Endothelial cell of umbilical vein (primary cell): ENCODE measurements at regions not wholly inside any gene's neighbourhood (a gene's known extent, or its start where the extent isn't known, plus 50 kb on each side); places are given as distances from the start of the nearest gene placed in this dataset.

Source experiments
- BruUV-seq: library from RNA; stranded (reverse); fragments of 400-500 nt; replicated peaks from 2 replicates; lab custom pipeline; 2021; lab: Mats Ljungman, UMichigan
- CTCF ChIA-PET: fragments of 300-600, 350-600 bp; sonication (Branson Sonifier 250); formaldehyde crosslinking; loops from one replicate; lab custom pipeline; 2021; ENCODE audit warnings: antibody characterized with exemption, inconsistent platforms; lab: Charles Lee
- POLR2A ChIA-PET: fragments of 300-600, 350-600 bp; sonication (Branson Sonifier 250); formaldehyde crosslinking; loops from one replicate; lab custom pipeline; 2021; ENCODE audit warnings: antibody characterized with exemption, inconsistent platforms; lab: Charles Lee
- DNase-seq: peaks from one replicate; pipeline ENCODE4 v3.0.0-alpha.2; 2011; ENCODE audit warnings: low read depth, low spot score
- FAIRE-seq: peaks from 2 replicates; lab custom pipeline; 2011; peaks lifted over from hg19 to GRCh38; lab: Jason Lieb, UNC
- H2AFZ ChIP-seq: 2 replicates; pipeline ENCODE4 v1.6.0; 2012; ENCODE audit warnings: low read depth, low read length, control low read depth, inconsistent platforms
- H3K27ac ChIP-seq: 2 replicates; pipeline ENCODE4 v1.5.1; 2011; ENCODE audit warnings: low read depth, mild to moderate bottlenecking, control low read depth, low read length, moderate library complexity; ENCODE audit not compliant: insufficient read depth
- H3K27me3 ChIP-seq, 2 experiments: 2 replicates each; pipeline versions ENCODE4 v1.6.0 to v1.6.1; 2011; ENCODE audit warnings: low read length in 2 of 2, mixed read lengths in 1 of 2; ENCODE audit not compliant: control insufficient read depth in 2 of 2, insufficient read depth in 2 of 2
- H3K36me3 ChIP-seq, 2 experiments: 2 replicates in 1 of 2; 3 replicates in 1 of 2; pipeline ENCODE4 v1.5.1; 2011; ENCODE audit warnings: low read length in 2 of 2, mild to moderate bottlenecking in 1 of 2, moderate library complexity in 1 of 2; ENCODE audit not compliant: control insufficient read depth in 2 of 2, insufficient read depth in 2 of 2; ENCODE audit errors: extremely low read depth in 1 of 2
- H3K4me1 ChIP-seq: 3 replicates; pipeline ENCODE4 v1.5.1; 2011; ENCODE audit warnings: mild to moderate bottlenecking, low read length; ENCODE audit not compliant: control insufficient read depth, insufficient read depth; ENCODE audit errors: extremely low read depth
- H3K4me2 ChIP-seq: 2 replicates; pipeline ENCODE4 v1.6.1; 2011; ENCODE audit warnings: low read length, control low read depth, mixed read lengths; ENCODE audit not compliant: insufficient read depth
- H3K4me3 ChIP-seq, 3 experiments: fragments of 200-600 bp in 1 of 3; sonication (generic), shearing (Covaris generic) in 1 of 3; replicated peaks in 1 of 3; 2 replicates each; pipeline ENCODE4 v1.5.1; 2011 to 2016; ENCODE audit warnings: control low read depth in 3 of 3, low read length in 3 of 3, mild to moderate bottlenecking in 2 of 3, inconsistent platforms in 1 of 3, low read depth in 1 of 3, moderate library complexity in 1 of 3; ENCODE audit not compliant: insufficient read depth in 1 of 3
- H3K79me2 ChIP-seq: 2 replicates; pipeline ENCODE4 v1.6.0; 2012; ENCODE audit warnings: low read length, inconsistent platforms; ENCODE audit not compliant: control insufficient read depth, insufficient read depth
- H3K9ac ChIP-seq: replicated peaks from 2 replicates; pipeline ENCODE3; 2011; ENCODE audit warnings: low read length, control low read depth; ENCODE audit not compliant: insufficient read depth; ENCODE audit errors: extremely low read depth
- H3K9me1 ChIP-seq: replicated peaks from 3 replicates; pipeline ENCODE4 v1.6.0; 2011; ENCODE audit warnings: mild to moderate bottlenecking, low read length; ENCODE audit not compliant: control insufficient read depth, insufficient read depth; ENCODE audit errors: extremely low read depth
- H3K9me3 ChIP-seq: replicated peaks from 2 replicates; pipeline ENCODE4 v1.5.1; 2012; ENCODE audit warnings: low read length, inconsistent platforms; ENCODE audit not compliant: control insufficient read depth, insufficient read depth
- H4K20me1 ChIP-seq: replicated peaks from 2 replicates; pipeline ENCODE3; 2011; ENCODE audit warnings: mild to moderate bottlenecking, low read length; ENCODE audit not compliant: control insufficient read depth, insufficient read depth; ENCODE audit errors: extremely low read depth
- CTCF ChIP-seq, 2 donors: IDR thresholded peaks; 1 replicate in 1 of 2; 2 replicates in 1 of 2; pipeline ENCODE4 v1.5.1; 2011; ENCODE audit warnings: low read length in 2 of 2, mild to moderate bottlenecking in 2 of 2, moderate library complexity in 2 of 2, control low read depth in 1 of 2, inconsistent platforms in 1 of 2, low read depth in 1 of 2; ENCODE audit not compliant: insufficient read depth in 1 of 2; ENCODE audit errors: extremely low read depth in 1 of 2
- EZH2 ChIP-seq: IDR thresholded peaks from 2 replicates; pipeline ENCODE4 v1.6.1; 2012; ENCODE audit warnings: borderline replicate concordance, low read depth, mild to moderate bottlenecking, moderate library complexity, low read length, inconsistent platforms; ENCODE audit not compliant: severe bottlenecking
- FOS ChIP-seq: IDR thresholded peaks from 2 replicates; pipeline ENCODE4 v1.6.1; 2011; ENCODE audit warnings: mild to moderate bottlenecking, low read length, moderate library complexity, borderline replicate concordance; ENCODE audit not compliant: insufficient read depth
- GATA2 ChIP-seq: IDR thresholded peaks from 2 replicates; pipeline ENCODE4 v1.7.0; 2011; ENCODE audit warnings: low read depth, mild to moderate bottlenecking, moderate library complexity, mixed read lengths, low read length; ENCODE audit not compliant: insufficient read length, insufficient read depth
- JUN ChIP-seq: IDR thresholded peaks from 2 replicates; pipeline ENCODE4 v1.6.1; 2011; ENCODE audit warnings: borderline replicate concordance, low read depth; ENCODE audit not compliant: insufficient read length, insufficient read depth
- MAX ChIP-seq: IDR thresholded peaks from 2 replicates; pipeline ENCODE4 v1.6.1; 2011; ENCODE audit not compliant: insufficient read depth, insufficient read length
- MYC ChIP-seq: IDR thresholded peaks from one replicate; pipeline ENCODE4 v1.6.1; 2011; ENCODE audit warnings: mild to moderate bottlenecking, low read depth, low read length
- POLR2A ChIP-seq: IDR thresholded peaks from 2 replicates; pipeline ENCODE4 v1.6.1; 2012; ENCODE audit warnings: low read depth, mild to moderate bottlenecking, control low read depth, low read length
- dilution Hi-C: fragments of 300-500 bp; cut with MboI; formaldehyde crosslinking; loops from one replicate; pipeline ENCODE4 v1.15.0; 2019; ENCODE audit warnings: low sequenced_read_pairs; ENCODE audit not compliant: extremely low pct_ligation_motif_present
- intact Hi-C: fragments of 100-400 bp; cut with micrococcal nuclease; formaldehyde crosslinking; loops from one replicate; pipeline ENCODE4 v1.10.0; 2022

- Histone ChIP-seq H3K9me3 (no peaks in the 10 kb centered on the region), H3K4me1 (peaks cover 5% of the 10 kb centered on the region), H3K4me2 (peak overlapping the region; percentile 52), H2AFZ (no peak overlapping the region), H3K9ac (no peak overlapping the region), H3K9me1 (no peaks in the 10 kb centered on the region), H3K27me3 (no peaks in the 10 kb centered on the region), H4K20me1 (no peaks in the 10 kb centered on the region), H3K27ac (no peak overlapping the region), H3K4me3 (no peak overlapping the region), H3K36me3 (no peaks in the 10 kb centered on the region), H3K79me2 (no peaks in the 10 kb centered on the region)
- FAIRE-seq (peak; percentile 58), DNase-seq (peak; percentile 80)
- BruUV-seq: no TSS peak
- POLR2A ChIA-PET: no interaction called here
- peak; percentile 23 for TF ChIP-seq JUN
- no peak for TF ChIP-seq POLR2A
- peak; percentile 54 for TF ChIP-seq FOS
- TF ChIP-seq MYC: no peak
- TF ChIP-seq EZH2: no peak
- no peak for TF ChIP-seq CTCF (IDR thresholded peaks at IDR 0.05; ENCODE audit: extremely low read depth in 1 of 2, insufficient read depth in 1 of 2, low read depth in 1 of 2, low read length in 2 of 2)
- TF ChIP-seq GATA2: peak; percentile 67
- TF ChIP-seq MAX: no peak
- intact Hi-C loops: no loop called here
- CTCF ChIA-PET: interaction anchor here (1.6 kb wide), 2 partner anchors 81 to 516 kb away, joined by 3 to 6 read pairs; no protein-coding TSS in a partner anchor
- dilution Hi-C loops: no loop called here
These were observed 415.3 kb upstream of the CAMK1G start for GRCh38 chr1:209168204-209168603.
